Hematopoietic multipotent progenitor cell treated with erythropoietin and hydrocortisone succinate and interleukin-3 and kit ligand, for 4 days (in vitro differentiated cells): ENCODE measurements at regions not wholly inside any gene's neighbourhood (a gene's known extent, or its start where the extent isn't known, plus 50 kb on each side); places are given as distances from the start of the nearest gene placed in this dataset.

Experiments
- DNase-seq: peaks from one replicate; pipeline ENCODE4 v3.0.0-alpha.2; 2015

GRCh38 chr4:32192991-32193390, 1472.8 kb downstream of the PCDH7 start:
- no peak for DNase-seq

DNA sequence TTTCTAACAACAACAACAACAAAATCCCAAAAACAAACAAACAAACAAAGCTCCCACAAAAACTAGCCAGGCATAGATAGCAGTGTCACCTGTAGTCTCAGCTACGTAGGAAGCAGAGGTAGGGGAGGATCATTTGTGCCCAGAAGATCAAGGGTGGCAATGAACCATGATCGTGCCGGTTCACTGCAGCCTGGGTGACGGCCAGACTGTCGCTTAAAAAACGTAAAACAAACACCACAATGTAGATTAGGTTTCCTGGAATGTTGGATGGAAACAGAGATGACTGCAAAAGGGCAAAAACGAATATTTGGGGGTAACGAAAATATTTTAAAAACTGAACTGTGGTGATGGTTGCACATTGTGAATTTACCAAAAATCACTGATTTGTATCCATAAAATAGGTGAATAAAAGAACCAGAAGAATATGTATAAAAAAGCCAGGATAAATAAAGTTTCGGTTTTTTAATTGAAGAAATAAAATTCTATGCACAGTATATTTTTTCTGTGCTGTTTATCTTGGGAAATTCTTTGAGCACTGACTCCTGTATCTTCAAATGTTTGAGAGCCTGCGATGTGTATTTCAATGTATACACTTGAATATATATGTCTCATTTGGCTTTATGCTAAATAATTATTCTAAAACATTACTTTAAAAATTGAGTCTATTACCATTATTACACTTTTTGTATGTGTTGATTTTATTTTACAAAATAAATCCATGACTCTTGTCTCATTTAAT, 1477.0 kb downstream of the PCDH7 start:
- no peak for DNase-seq

DNA sequence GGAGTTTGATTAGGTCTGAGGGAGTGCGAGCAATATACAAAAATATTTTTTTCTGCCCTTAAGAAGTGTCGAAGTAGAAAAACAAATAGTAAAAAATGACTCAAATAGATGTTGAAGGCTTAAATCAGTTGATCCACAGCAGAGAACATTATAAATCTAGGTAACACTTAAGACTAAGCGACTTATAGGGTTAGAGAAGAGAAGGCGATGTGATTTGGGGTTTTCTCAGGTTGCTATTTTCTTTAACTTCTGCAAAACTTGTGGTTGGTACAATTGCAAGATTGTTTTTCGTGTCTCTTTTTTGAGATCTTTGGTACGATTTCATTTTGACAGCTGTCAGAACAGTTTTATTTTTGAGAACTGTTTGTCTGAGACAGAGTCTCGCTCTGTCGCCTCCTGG, 1479.5 kb downstream of the PCDH7 start:
- DNase-seq = no peak

GRCh38 chr4:32203340-32203739, 1483.2 kb downstream of the PCDH7 start:
- no peak for DNase-seq

DNA sequence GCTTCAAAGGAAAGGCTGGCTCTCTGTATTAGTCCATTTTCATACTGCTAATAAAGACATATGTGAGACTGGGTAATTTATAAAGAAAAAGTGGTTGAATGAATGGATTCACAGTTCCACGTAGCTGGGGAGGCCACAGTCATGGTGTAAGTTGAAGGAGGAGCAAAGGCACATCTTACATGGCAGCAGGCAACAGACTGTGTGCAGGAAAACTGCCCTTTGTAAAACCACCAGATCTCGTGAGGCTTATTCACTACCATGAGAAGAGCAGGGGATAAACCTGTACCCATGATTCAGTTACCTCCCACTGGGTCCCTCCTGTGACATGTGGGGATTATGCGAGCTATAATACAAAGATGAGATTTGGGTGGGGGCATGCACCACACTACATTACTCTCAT, 1486.6 kb downstream of the PCDH7 start:
- DNase-seq = no peak

DNA sequence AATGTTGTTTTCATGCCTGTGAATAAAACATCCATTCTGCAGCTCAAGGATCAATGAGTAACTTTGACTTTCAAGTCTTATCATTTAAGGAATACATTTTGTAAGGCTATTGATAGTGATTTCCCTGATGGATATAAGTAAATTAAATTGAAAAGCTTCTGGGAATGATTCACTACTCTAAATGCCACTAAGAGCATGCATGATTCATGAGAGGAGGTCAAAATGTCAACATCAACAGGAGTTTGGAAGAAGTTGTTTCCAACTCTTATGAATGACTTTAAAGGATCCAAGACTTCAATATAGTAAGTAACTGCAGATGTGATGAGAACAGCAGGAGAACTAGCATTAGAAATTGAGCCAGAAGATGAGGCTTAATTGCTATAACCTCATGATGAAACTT, 1487.3 kb downstream of the PCDH7 start:
- no peak for DNase-seq

- DNase-seq = no peak
Observed at GRCh38 chr4:32215277-32215676, 1495.1 kb downstream of the PCDH7 start.

DNA sequence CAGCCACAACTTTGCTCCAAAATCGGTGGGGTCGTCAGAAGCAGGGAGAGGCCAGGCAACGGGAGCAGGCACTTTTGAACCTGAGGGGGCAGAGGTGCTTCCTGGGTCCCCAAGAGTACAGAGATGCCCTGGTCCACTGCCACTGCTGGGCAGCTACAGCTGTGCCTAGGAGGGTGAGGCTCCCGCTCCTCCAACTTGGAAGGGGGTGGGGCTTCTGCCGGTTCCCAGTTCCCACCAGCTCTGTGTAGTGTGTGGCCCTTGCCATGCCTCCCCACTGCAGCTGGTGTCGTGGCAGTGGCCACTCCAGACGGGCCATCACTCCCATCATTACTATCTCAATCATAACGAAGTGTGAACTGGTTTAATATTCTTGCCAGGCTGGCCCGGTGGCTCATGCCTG, 1496.3 kb downstream of the PCDH7 start:
- DNase-seq = no peak

DNA sequence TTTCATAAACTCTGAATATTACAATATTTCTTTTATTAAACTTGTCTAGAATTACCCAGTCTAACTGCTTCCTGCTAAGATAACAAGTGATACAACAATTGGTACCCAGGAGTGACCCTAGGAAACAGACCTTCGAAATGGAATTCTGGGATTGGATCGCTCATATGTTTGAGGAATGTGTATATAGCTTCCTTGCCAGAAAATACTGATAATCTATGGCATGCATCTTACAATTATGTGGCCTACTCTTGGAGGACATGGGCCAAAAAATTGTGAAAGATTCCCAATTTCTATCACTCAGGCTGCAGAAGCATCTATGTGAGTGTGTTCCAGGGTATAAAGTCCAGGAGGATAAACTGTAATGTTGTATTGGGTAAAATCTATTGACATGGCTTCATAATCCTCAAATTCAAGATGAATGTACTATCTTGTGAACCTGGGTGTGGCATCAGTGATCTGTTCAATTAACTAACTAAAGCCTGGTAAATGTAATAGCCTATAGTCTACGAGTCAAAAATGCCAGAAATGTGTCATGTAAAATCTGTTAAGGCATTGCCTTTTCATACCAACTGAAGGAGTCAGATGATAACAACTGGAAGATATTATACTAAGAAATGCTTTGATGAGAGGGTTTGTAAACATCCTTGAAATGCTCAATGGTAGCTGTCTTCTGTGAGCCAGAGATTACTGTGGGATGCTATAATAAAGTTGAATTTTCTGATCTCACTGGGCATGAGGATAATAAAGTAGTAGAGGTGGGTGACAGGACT, 1499.3 kb downstream of the PCDH7 start:
- DNase-seq = no peak

GRCh38 chr4:32226204-32226603, 1506.0 kb downstream of the PCDH7 start:
- DNase-seq = no peak

GRCh38 chr4:32226733-32227132, 1506.6 kb downstream of the PCDH7 start:
- no peak for DNase-seq

DNA sequence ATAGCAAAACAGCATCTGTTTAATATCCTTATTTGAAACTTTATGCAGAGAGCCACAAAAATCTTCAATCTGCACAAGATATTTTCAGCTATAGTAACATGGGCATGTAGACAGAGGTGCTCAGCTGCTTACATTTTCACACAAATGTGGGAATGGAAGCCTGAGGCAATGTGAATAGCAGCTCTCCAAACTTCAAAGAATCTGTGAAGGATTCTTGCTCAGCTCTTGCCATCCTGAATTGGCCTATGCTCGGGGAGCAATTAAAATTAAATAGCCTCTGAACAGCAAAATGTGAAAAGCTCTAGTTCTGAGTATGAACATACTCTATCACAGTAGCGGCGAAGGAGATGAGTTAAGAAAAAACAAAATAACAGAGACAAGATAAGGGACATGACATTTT, 1523.8 kb downstream of the PCDH7 start:
- DNase-seq = no peak

- no peak for DNase-seq
Observed at GRCh38 chr4:32249040-32249439, 1528.9 kb downstream of the PCDH7 start.

DNA sequence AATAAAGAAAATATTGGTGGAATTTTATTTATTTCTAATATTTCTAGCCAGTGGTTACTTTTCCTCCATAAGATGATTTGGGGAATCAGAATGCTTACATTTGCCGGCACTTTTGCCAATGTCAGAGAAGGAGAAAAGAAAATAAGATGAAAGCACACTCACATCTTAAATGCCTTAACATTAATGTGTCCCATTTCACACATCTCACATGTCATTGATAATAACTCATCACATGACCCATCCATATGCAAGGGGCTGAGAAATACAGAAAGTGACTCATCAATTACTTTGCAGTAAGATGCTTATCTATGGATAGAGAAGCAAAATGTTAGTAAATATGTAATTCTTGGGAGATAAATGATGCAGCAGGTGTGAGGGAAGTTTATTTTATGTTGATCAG, 1531.0 kb downstream of the PCDH7 start:
- DNase-seq = no peak

DNA sequence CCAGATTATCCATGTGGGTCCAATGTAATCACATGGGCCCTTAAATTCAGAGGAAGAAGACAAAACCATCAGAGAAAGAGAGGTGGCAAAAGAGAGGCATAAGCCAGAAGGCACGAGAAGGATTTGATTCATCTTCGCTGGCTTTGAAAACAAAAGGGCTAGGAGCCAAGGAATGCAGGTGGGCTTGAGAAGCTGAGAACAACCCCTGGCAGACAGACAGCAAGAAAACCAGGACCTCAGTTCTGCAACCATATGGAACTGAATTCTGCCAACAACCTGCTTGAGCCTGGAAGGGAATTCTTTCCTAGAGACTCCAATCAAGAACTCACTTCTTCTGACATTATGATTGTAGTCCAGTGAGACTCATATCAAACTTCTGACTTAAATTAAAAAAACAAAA, 1531.8 kb downstream of the PCDH7 start:
- no peak for DNase-seq

DNA sequence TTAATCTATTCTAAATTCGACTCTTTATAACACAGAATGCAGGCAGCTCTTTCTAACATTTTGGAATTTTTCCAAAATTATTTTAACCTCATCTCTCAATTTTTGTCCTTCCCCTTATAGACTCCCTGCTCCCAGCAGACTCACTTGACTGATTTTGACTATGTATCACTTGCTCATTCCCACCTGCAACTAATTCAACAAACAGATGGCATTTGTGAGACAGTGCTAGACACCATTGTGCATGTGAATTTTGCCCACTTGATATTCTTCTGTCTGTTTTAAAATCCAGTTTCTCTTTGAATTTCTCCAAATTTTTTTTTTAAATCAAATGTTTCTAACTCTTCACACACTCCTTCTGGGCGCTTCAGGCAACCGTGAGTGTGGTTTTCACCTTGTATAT, 1534.0 kb downstream of the PCDH7 start:
- no peak for DNase-seq

DNA sequence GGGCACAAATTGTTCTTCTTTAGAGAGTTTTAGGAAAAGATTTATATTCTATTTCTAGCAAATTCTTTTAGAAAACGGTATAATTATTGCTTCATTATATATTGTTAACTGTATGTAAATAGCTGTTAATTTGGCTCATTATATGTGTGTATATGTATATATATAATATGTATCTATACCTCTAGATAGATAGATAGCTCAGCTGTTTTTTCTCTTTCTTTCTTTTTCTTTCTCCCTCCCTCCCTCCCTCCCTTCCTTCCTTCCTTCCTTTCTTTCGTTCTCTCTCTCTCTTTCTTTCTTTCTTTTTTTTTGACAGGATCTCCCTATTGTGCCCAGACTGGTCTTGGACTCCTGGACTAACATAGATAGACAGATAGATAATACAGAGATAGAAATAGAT, 1538.8 kb downstream of the PCDH7 start:
- no peak for DNase-seq

- no peak for DNase-seq
Observed at GRCh38 chr4:32261196-32261595, 1541.0 kb downstream of the PCDH7 start.

DNA sequence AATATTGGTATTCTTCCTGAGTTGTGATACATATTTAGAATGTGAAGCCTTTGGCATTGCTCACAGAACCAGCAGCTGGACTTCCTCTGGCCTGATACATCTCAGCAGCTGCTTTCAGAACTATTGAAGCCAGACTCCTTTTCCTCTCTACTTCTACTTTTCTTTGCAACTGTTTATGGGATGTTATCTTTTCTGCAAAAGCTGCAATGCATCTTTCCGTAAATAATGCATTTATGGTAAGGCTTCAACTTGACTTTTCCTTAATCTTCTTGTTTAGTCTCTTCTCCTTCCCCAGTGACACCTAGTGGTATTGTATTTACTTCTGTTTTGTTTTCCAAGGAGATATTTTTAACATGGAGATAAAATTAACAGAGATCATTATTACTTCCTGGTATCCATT, 1548.7 kb downstream of the PCDH7 start:
- DNase-seq = no peak

GRCh38 chr4:32290102-32290501, 1569.9 kb downstream of the PCDH7 start:
- no peak for DNase-seq

DNA sequence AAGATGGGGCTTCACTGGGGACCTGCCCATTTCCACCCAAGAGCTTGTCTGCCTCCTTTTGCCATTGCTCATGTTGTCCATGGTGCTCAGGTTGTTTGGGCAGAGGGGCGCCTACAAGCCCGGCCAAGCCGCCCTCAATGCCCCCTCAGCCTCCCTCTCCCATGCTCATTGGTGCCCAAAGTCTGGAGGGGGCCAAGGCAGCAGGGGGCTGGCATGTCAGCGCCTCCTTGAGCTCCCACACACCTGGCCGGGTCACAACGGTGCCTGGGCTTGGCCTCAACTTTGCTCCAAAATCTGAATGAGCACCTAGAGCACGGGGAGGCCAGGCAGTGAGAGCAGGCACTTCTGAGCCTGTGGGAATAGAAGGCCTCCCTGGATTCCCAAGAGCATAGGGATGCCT, 1598.8 kb downstream of the PCDH7 start:
- DNase-seq = no peak

- DNase-seq = no peak
Observed at GRCh38 chr4:32321421-32321820, 1601.3 kb downstream of the PCDH7 start.

DNA sequence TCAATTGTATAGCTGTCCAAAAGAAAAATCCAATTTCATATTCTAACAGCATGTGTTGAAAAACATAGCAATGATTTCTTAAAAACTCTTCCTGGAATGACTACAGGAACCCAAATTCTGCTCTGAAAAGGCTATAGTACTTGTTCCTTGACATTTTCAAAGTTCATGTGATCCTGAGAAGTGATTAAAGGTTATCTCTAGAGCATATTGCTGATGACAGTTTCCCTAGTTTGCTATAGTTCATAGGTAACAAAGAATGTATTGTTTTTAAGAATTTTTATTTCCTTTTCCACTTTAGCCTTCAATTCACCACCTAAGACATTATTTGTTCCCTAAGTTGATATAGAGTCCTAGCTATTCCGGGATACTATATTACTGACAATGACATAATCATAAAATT, 1614.6 kb downstream of the PCDH7 start:
- no peak for DNase-seq

DNA sequence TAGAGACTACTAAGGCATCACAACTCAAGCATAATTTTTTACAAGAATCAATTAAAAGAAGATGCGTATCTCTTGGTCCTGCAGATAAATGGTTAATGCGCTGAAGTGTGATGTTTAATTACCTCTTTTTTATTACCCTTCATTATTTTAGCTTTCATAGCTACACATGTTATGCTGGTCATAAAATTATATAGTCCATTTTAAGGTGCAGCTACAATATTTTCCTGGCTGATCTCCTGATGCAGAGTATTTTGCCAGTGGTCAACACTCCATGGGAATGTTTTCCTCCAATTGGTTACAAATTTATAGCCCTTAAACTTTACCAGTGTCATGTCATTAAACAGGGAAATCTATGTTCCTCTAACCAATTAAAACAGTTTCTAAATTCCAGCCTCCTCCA, 1617.2 kb downstream of the PCDH7 start:
- DNase-seq = no peak

- DNase-seq = no peak
Observed at GRCh38 chr4:32340591-32340990, 1620.4 kb downstream of the PCDH7 start.
